Adrenal gland (tissue), 9 donors: ENCODE measurements at regions not wholly inside any gene's neighbourhood (a gene's known extent, or its start where the extent isn't known, plus 50 kb on each side); places are given as distances from the start of the nearest gene placed in this dataset.

Source experiments
- DNase-seq, 7 donors: peaks; one replicate each; pipeline ENCODE4 v3.0.0-alpha.2; 2019 to 2020
- H3K27ac ChIP-seq, 5 donors: fragments of 200-600 bp; sonication (generic) in 4 of 5; 1 replicate in 3 of 5; 2 replicates in 2 of 5; pipeline versions ENCODE4 v1.5.1 to v1.8.0; 2016 to 2020; ENCODE audit warnings: mild to moderate bottlenecking in 1 of 5
- H3K27me3 ChIP-seq: fragments of 200-600 bp; 2 replicates; pipeline ENCODE4 v1.8.0; 2021
- H3K36me3 ChIP-seq, 2 donors: fragments of 200-600 bp; replicated peaks in 1 of 2; 1 replicate in 1 of 2; 2 replicates in 1 of 2; pipeline versions ENCODE4 v1.5.1 to v1.8.0; 2018 to 2022
- H3K4me1 ChIP-seq, 2 donors: fragments of 200-600 bp; replicated peaks in 1 of 2; 1 replicate in 1 of 2; 2 replicates in 1 of 2; pipeline versions ENCODE4 v1.5.1 to v1.8.0; 2018 to 2021
- H3K4me3 ChIP-seq, 4 donors: fragments of 200-600 bp; sonication (generic) in 3 of 4; one replicate each; pipeline ENCODE4 v1.5.1; 2016 to 2018
- H3K9me3 ChIP-seq, 3 donors: fragments of 200-600 bp; sonication (generic) in 1 of 3; replicated peaks in 1 of 3; 1 replicate in 2 of 3; 2 replicates in 1 of 3; pipeline versions ENCODE4 v1.5.1 to v1.8.0; 2016 to 2021
- POLR2A ChIP-seq, 2 donors: fragments of 450-650 bp; IDR thresholded peaks; one replicate each; pipeline ENCODE4 v1.6.1; 2017; ENCODE audit warnings: antibody characterized with exemption in 2 of 2, mild to moderate bottlenecking in 2 of 2, moderate library complexity in 1 of 2
- WGBS, 4 donors: extraction: QIAGEN DNeasy Blood & Tissue Kit in 2 of 4; methylation state at CpG; one replicate each; pipeline versions ENCODE4 v1.1.5 to v1.1.7; 2013 to 2017; 5-methylcytosine and 5-hydroxymethylcytosine counted together
- intact Hi-C, 2 donors: fragments of 100-400 bp; cut with DNase I; formaldehyde crosslinking; loops; one replicate each; pipeline versions ENCODE4 v1.14.1 to v1.15.0; 2022 to 2023
- TF ChIP-seq, protein P1 (sequence below), 6 experiments: fragments of 450-650 bp in 4 of 6; fragments of 200-600 bp in 2 of 6; sonication (generic) in 1 of 6; IDR thresholded peaks; 1 replicate in 5 of 6; 2 replicates in 1 of 6; pipeline versions ENCODE4 v1.5.1 to v1.8.0; 2016 to 2021; ENCODE audit warnings: antibody characterized with exemption in 6 of 6, mild to moderate bottlenecking in 2 of 6, moderate library complexity in 1 of 6
- donor health status: healthy with polysubstance abuse.
- donor health status: Bipolar disorder and iron deficiency.
- donor health status: DM: yes; HTN: yes; CAD: no.
- donor health status: DM: no; HTN: no; CAD: no.
- donor health status: DM: no; HTN: no; CAD: no.

- H3K4me1 ChIP-seq, result no peaks in the 10 kb centered on the region
- H3K27me3 ChIP-seq, result no peaks in the 10 kb centered on the region
- no peak overlapping the region for H3K27ac ChIP-seq
- intact Hi-C loops, result no loop called here
- no peak for DNase-seq
- H3K9me3 ChIP-seq, result no peaks in the 10 kb centered on the region
- no peaks in the 10 kb centered on the region for H3K36me3 ChIP-seq
- TF ChIP-seq POLR2A (IDR thresholded peaks at IDR 0.05), result no peak
- TF ChIP-seq, protein P1, sequence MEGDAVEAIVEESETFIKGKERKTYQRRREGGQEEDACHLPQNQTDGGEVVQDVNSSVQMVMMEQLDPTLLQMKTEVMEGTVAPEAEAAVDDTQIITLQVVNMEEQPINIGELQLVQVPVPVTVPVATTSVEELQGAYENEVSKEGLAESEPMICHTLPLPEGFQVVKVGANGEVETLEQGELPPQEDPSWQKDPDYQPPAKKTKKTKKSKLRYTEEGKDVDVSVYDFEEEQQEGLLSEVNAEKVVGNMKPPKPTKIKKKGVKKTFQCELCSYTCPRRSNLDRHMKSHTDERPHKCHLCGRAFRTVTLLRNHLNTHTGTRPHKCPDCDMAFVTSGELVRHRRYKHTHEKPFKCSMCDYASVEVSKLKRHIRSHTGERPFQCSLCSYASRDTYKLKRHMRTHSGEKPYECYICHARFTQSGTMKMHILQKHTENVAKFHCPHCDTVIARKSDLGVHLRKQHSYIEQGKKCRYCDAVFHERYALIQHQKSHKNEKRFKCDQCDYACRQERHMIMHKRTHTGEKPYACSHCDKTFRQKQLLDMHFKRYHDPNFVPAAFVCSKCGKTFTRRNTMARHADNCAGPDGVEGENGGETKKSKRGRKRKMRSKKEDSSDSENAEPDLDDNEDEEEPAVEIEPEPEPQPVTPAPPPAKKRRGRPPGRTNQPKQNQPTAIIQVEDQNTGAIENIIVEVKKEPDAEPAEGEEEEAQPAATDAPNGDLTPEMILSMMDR (IDR thresholded peaks at IDR 0.05), result no peak
- 71 to 82% (median 77%) methylated on average over 2 to 5 of the region's 5 CpGs for WGBS, 4 donors
- H3K4me3 ChIP-seq, result no peak overlapping the region
Measured at GRCh38 chrX:129040124-129040523, 483.2 kb downstream of the SMARCA1 start.

DNA sequence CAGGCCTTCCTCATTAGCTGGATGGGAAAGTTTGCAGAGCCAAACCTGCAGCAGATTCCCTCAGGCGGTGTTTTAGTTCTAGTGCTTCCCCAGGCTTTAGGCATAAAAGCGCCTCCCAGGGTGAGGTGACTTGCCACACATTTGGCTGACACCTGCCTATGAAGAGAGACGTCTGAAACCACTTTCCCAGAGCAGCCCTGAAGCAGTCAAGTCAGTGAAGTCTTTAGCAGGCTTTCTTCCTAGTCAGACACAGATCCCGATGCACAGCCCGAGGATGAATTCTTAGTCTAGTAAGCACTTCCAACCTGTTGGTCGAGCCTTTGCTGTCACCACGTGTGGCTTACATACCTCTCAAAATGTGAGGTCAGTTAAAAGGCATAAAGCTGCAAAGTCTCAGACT lies 484.1 kb downstream of the SMARCA1 start:
- WGBS, 4 donors, result 58 to 76% (median 69%) methylated on average over 7 of the region's 7 CpGs
- intact Hi-C loops, result no loop called here

GRCh38 chrX:129037389-129037788 lies 485.9 kb downstream of the SMARCA1 start:
- Histone ChIP-seq H3K4me1 (no peaks in the 10 kb centered on the region), H3K4me3 (no peak overlapping the region), H3K27ac (no peak overlapping the region), H3K27me3 (no peaks in the 10 kb centered on the region), H3K9me3 (no peaks in the 10 kb centered on the region), H3K36me3 (no peaks in the 10 kb centered on the region)
- intact Hi-C loops, result no loop called here
- TF ChIP-seq POLR2A (IDR thresholded peaks at IDR 0.05), result no peak
- TF ChIP-seq, protein P1 (IDR thresholded peaks at IDR 0.05), result no peak
- no peak for DNase-seq
- WGBS, 4 donors, result 53 to 79% (median 56%) methylated on average over 3 to 4 of the region's 4 CpGs

More for the DNA sequence above, 484.1 kb downstream of the SMARCA1 start:
- DNase-seq, result no peak
- H3K9me3 ChIP-seq, result no peaks in the 10 kb centered on the region
- no peaks in the 10 kb centered on the region for H3K27me3 ChIP-seq
- H3K4me1 ChIP-seq, result no peaks in the 10 kb centered on the region
- no peaks in the 10 kb centered on the region for H3K36me3 ChIP-seq
- H3K4me3 ChIP-seq, result no peak overlapping the region
- TF ChIP-seq, protein P1 (IDR thresholded peaks at IDR 0.05), result no peak
- TF ChIP-seq POLR2A (IDR thresholded peaks at IDR 0.05), result no peak
- H3K27ac ChIP-seq, result no peak overlapping the region

DNA sequence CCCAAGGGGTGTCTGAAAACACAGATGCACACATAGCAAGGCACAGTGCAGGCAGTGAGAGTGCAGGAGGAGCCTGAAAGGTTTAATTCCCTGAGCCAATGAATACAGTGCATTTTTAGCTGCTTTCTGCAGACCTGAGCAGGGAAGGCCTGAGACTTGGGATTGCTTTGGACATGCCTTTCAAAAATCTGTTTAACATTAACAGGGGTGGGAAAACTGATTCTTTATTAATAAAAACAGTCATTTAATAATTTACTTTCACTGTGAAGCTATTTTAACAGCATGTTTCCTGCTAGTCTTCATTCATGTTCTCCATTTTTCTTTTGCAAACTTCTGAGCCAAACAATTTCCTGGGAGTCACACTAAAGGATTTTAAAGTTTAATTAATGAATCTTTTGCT lies 488.1 kb downstream of the SMARCA1 start:
- no peaks in the 10 kb centered on the region for H3K36me3 ChIP-seq
- intact Hi-C loops, result no loop called here
- H3K27me3 ChIP-seq, result no peaks in the 10 kb centered on the region
- DNase-seq, result no peak
- no peak for TF ChIP-seq POLR2A (IDR thresholded peaks at IDR 0.05)
- TF ChIP-seq, protein P1 (IDR thresholded peaks at IDR 0.05), result no peak
- H3K4me3 ChIP-seq, result no peak overlapping the region
- H3K9me3 ChIP-seq, result no peaks in the 10 kb centered on the region
- H3K27ac ChIP-seq, result no peak overlapping the region
- no peaks in the 10 kb centered on the region for H3K4me1 ChIP-seq
